Spleen (tissue), 11 donors: ENCODE measurements at regions not wholly inside any gene's neighbourhood (a gene's known extent, or its start where the extent isn't known, plus 50 kb on each side); places are given as distances from the start of the nearest gene placed in this dataset.

Source experiments
- DNase-seq: peaks from one replicate; pipeline ENCODE4 v3.0.0-alpha.2; 2020
- H3K27ac ChIP-seq, 8 donors: fragments of 200-600 bp; sonication (generic) in 7 of 8; 1 replicate in 4 of 8; 2 replicates in 4 of 8; pipeline versions ENCODE4 v1.5.0 to v1.8.0; 2016 to 2021; ENCODE audit warnings: inconsistent platforms in 4 of 8, mild to moderate bottlenecking in 4 of 8, moderate library complexity in 1 of 8
- H3K27me3 ChIP-seq, 7 donors: fragments of 200-600 bp; sonication (generic) in 6 of 7; replicated peaks in 1 of 7; 1 replicate in 4 of 7; 2 replicates in 3 of 7; pipeline versions ENCODE4 v1.5.0 to v1.8.0; 2016 to 2021; ENCODE audit warnings: inconsistent platforms in 3 of 7, mild to moderate bottlenecking in 1 of 7
- H3K36me3 ChIP-seq, 6 donors: fragments of 200-600 bp; sonication (generic) in 5 of 6; 1 replicate in 4 of 6; 2 replicates in 2 of 6; pipeline versions ENCODE4 v1.5.0 to v1.8.0; 2016 to 2021; ENCODE audit warnings: inconsistent platforms in 2 of 6
- H3K4me1 ChIP-seq, 6 donors: fragments of 200-600 bp; sonication (generic) in 5 of 6; 1 replicate in 3 of 6; 2 replicates in 3 of 6; pipeline versions ENCODE4 v1.5.0 to v1.8.0; 2016 to 2021; ENCODE audit warnings: inconsistent platforms in 3 of 6
- H3K4me3 ChIP-seq, 8 donors: fragments of 200-600 bp; sonication (generic) in 7 of 8; 1 replicate in 4 of 8; 2 replicates in 4 of 8; pipeline versions ENCODE4 v1.5.0 to v1.8.0; 2016 to 2021; ENCODE audit warnings: inconsistent platforms in 4 of 8, mild to moderate bottlenecking in 4 of 8, moderate library complexity in 2 of 8
- H3K9me3 ChIP-seq, 8 donors: fragments of 200-600 bp; sonication (generic) in 7 of 8; 1 replicate in 4 of 8; 2 replicates in 4 of 8; pipeline versions ENCODE4 v1.5.0 to v1.8.0; 2016 to 2021; ENCODE audit warnings: inconsistent platforms in 4 of 8
- POLR2A ChIP-seq, 3 donors: fragments of 450-650 bp; IDR thresholded peaks; one replicate each; pipeline ENCODE4 v1.5.1; 2017; ENCODE audit warnings: antibody characterized with exemption in 3 of 3, mild to moderate bottlenecking in 1 of 3
- POLR2AphosphoS5 ChIP-seq, 3 donors: sonication (generic); formaldehyde crosslinking; IDR thresholded peaks; one replicate each; pipeline ENCODE4 v1.5.1; 2017; ENCODE audit warnings: antibody characterized with exemption in 3 of 3
- WGBS, 5 donors: extraction: QIAGEN DNeasy Blood & Tissue Kit in 3 of 5; methylation state at CpG; one replicate each; pipeline versions ENCODE4 v1.1.5 to v1.1.7; 2013 to 2018; 5-methylcytosine and 5-hydroxymethylcytosine counted together
- intact Hi-C: fragments of 100-400 bp; cut with DNase I; formaldehyde crosslinking; loops from one replicate; pipeline ENCODE4 v1.15.0; 2023; ENCODE audit warnings: low total_unique reads
- TF ChIP-seq, protein P1 (sequence below), 11 experiments: fragments of 200-600 bp in 7 of 11; fragments of 450-650 bp in 4 of 11; sonication (generic) in 4 of 11; IDR thresholded peaks in 8 of 11; conservative IDR thresholded peaks in 3 of 11; 1 replicate in 7 of 11; 2 replicates in 4 of 11; pipeline versions ENCODE4 v1.4.0 to v1.8.0; 2016 to 2021; ENCODE audit warnings: antibody characterized with exemption in 11 of 11, inconsistent platforms in 4 of 11, mild to moderate bottlenecking in 1 of 11
- donor health status: healthy with polysubstance abuse.
- donor health status: DM: no; HTN: no; CAD: no; lungs with moderate emphysema.
- donor health status: DM: no; HTN: no; CAD: no.
- donor health status: Bipolar disorder and iron deficiency.
- donor health status: healthy.
- donor health status: DM: no; HTN: no; CAD: no.
- donor health status: DM: yes; HTN: yes; CAD: no.

GRCh38 chr10:128922619-128923196 lies 544.3 kb upstream of the MGMT start:
- H3K36me3 ChIP-seq = no peaks in the 10 kb centered on the region

DNA sequence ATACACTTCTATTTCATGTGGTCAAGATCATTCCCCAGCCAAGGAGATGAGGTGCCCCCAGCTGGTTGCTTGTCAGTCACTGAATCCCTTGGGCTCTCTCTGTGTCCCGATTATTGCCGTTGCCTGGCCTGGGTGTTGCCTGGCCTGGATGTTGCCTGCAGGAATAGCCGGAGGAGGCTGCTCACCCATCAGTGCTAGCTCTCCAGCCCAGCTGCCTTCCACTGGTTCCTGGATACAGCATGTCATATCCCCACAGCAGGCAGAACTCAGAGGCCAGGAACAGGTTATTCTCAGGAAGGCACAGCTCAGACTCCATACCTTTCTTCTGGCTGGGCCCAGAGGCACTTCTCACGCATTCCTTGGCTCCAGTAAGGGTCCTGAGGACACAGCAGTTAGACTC lies 542.1 kb upstream of the MGMT start:
- TF ChIP-seq POLR2A (IDR thresholded peaks at IDR 0.05) (no peak), POLR2AphosphoS5 (IDR thresholded peaks at IDR 0.05) (no peak)
- TF ChIP-seq, protein P1, sequence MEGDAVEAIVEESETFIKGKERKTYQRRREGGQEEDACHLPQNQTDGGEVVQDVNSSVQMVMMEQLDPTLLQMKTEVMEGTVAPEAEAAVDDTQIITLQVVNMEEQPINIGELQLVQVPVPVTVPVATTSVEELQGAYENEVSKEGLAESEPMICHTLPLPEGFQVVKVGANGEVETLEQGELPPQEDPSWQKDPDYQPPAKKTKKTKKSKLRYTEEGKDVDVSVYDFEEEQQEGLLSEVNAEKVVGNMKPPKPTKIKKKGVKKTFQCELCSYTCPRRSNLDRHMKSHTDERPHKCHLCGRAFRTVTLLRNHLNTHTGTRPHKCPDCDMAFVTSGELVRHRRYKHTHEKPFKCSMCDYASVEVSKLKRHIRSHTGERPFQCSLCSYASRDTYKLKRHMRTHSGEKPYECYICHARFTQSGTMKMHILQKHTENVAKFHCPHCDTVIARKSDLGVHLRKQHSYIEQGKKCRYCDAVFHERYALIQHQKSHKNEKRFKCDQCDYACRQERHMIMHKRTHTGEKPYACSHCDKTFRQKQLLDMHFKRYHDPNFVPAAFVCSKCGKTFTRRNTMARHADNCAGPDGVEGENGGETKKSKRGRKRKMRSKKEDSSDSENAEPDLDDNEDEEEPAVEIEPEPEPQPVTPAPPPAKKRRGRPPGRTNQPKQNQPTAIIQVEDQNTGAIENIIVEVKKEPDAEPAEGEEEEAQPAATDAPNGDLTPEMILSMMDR (IDR thresholded peaks at IDR 0.05 in 8 of 11, conservative IDR thresholded peaks at IDR 0.05 in 3 of 11) = no peak
- peaks cover 0 to 26% (median 0%) of the 10 kb centered on the region in 7 donors for H3K27me3 ChIP-seq
- H3K27ac ChIP-seq = no peak overlapping the region
- H3K36me3 ChIP-seq = no peaks in the 10 kb centered on the region
- intact Hi-C loops = no loop called here
- no peaks in the 10 kb centered on the region for H3K4me1 ChIP-seq
- H3K4me3 ChIP-seq = no peak overlapping the region
- 84 to 95% (median 91%) methylated on average over 4 of the region's 4 CpGs for WGBS, 5 donors
- H3K9me3 ChIP-seq = peaks cover 0 to 10% (median 0%) of the 10 kb centered on the region in 8 donors
- no peak for DNase-seq

More at GRCh38 chr10:128922619-128923196, 544.3 kb upstream of the MGMT start:
- TF ChIP-seq, protein P1 (IDR thresholded peaks at IDR 0.05 in 8 of 11, conservative IDR thresholded peaks at IDR 0.05 in 3 of 11) = no peak
- Histone ChIP-seq H3K4me1 (no peaks in the 10 kb centered on the region), H3K9me3 (peaks cover 0 to 10% (median 0%) of the 10 kb centered on the region in 8 donors), H3K27ac (no peak overlapping the region), H3K27me3 (peaks cover 0 to 18% (median 0%) of the 10 kb centered on the region in 7 donors), H3K4me3 (no peak overlapping the region)
- no peak for DNase-seq
- 62 to 72% (median 65%) methylated on average over 10 to 11 of the region's 11 CpGs for WGBS, 5 donors
- intact Hi-C loops = no loop called here

DNA sequence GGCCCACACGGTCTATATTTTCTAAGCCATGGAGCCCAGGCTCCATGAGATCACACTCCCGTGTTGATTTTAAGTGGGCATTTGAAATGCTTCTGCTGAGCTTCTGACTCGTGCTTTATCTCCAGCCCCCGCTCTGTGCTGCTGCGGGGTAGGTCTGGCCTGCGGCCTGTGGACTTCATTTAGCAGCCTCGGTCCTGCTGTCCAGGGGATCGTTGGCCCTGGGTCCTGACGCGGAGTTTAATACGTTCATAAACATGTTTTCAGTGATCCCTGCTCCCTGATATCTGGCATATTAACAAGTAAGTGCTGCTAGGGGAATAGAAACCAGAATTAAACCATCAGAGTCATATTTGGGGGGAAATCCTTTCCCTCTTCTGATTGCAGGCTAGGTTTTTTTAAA lies 540.3 kb upstream of the MGMT start:
- intact Hi-C loops = no loop called here
- H3K36me3 ChIP-seq = no peaks in the 10 kb centered on the region
- no peaks in the 10 kb centered on the region for H3K4me1 ChIP-seq
- peaks cover 0 to 26% (median 0%) of the 10 kb centered on the region in 7 donors for H3K27me3 ChIP-seq
- no peak for TF ChIP-seq POLR2AphosphoS5 (IDR thresholded peaks at IDR 0.05)
- no peak for TF ChIP-seq POLR2A (IDR thresholded peaks at IDR 0.05)
- TF ChIP-seq, protein P1 (IDR thresholded peaks at IDR 0.05 in 8 of 11, conservative IDR thresholded peaks at IDR 0.05 in 3 of 11) = no peak
- no peak overlapping the region for H3K27ac ChIP-seq
- H3K4me3 ChIP-seq = no peak overlapping the region
- H3K9me3 ChIP-seq = peaks cover 0 to 10% (median 0%) of the 10 kb centered on the region in 8 donors
- WGBS, 5 donors = 84 to 92% (median 86%) methylated on average over 11 of the region's 11 CpGs
- no peak for DNase-seq

- H3K36me3 ChIP-seq = no peaks in the 10 kb centered on the region
- H3K27me3 ChIP-seq = peaks cover 0 to 26% (median 0%) of the 10 kb centered on the region in 7 donors
- no peak overlapping the region for H3K27ac ChIP-seq
- 64 to 77% (median 70%) methylated on average over 20 of the region's 20 CpGs for WGBS, 5 donors
- intact Hi-C loops = no loop called here
- H3K4me3 ChIP-seq = no peak overlapping the region
- TF ChIP-seq, protein P1 (IDR thresholded peaks at IDR 0.05 in 8 of 11, conservative IDR thresholded peaks at IDR 0.05 in 3 of 11) = no peak
- no peak for TF ChIP-seq POLR2AphosphoS5 (IDR thresholded peaks at IDR 0.05)
- no peak for TF ChIP-seq POLR2A (IDR thresholded peaks at IDR 0.05)
- H3K4me1 ChIP-seq = no peaks in the 10 kb centered on the region
- H3K9me3 ChIP-seq = peaks cover 0 to 10% (median 0%) of the 10 kb centered on the region in 8 donors
- DNase-seq = no peak
Observed at GRCh38 chr10:128927497-128928161, 539.4 kb upstream of the MGMT start.
